Head of caudate nucleus (tissue), 42 donors: ENCODE measurements at regions not wholly inside any gene's neighbourhood (a gene's known extent, or its start where the extent isn't known, plus 50 kb on each side); places are given as distances from the start of the nearest gene placed in this dataset.
A peak's percentile ranks its signal among the peaks of the same experiment; 100 is the strongest.
"Not testable (repeated sequence)": the region's sequence is repeated elsewhere in the genome, so short reads cannot be mapped to it uniquely, and the experiment has no call there.

Experiments
- DNase-seq, 42 donors: peaks; one replicate each; pipeline versions ENCODE4 v3.0.0 to v3.0.0-alpha.2; 2020 to 2021; ENCODE audit warnings: mixed read lengths in 7 of 42
- intact Hi-C: fragments of 100-400 bp; cut with DNase I; formaldehyde crosslinking; loops from one replicate; pipeline ENCODE4 v1.15.0; 2022

DNA sequence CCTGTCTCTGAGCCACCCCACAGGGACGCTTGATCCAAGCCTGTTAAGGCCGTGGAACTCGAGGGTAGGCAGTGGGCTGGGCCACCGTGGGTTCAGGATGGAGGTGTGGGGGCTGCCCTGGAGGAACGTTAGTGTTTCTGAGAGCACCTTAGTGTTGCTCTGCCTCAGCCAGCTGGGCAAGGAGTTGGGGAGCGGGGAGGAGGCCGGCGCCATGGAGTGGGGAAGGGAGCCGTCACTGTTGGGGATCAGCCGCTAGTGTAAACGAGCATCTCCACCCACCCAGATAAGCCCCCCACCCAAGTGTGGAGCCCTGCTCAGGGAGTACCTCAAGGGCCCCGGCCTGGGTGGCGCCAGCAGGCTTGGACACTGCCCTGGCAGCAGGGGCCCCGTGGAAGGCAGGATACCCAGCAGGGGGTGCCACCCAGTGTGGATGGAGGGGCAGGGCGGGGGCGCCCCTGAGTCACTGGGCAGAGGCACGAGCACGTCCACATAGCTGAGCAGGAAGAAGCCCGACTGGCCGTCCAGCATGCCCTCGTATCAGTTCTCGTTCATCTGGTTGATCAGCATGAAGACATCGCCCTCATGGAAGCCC is 98.6 kb downstream of the KPNA2 start:
- intact Hi-C loops, result no loop called here
- DNase-seq, result no peak

DNA sequence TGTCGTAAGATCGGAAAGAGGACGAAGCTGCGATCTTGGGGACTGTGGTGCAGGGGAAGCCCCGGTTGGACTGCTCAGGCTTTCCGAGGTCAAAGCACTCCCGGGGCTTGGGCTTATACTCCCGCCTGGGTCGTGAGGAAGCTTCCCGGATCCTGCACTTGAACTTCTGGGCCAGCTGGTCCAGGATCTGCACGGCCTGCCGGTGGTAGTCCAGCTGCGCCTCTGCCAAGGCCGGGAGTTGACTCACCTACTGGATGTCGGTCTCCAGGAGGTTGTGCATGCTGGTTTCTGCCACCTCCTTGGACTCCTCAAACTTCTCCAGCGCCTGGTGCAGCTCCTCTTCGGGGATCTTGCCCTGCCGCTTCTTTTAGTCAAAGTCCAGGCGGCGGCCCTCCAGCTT is 99.2 kb downstream of the KPNA2 start:
- intact Hi-C loops, result no loop called here
- no peak for DNase-seq

- DNase-seq, result no peak
- intact Hi-C loops, result no loop called here
Observed at GRCh38 chr17:68135141-68135887, 99.8 kb downstream of the KPNA2 start.

DNA sequence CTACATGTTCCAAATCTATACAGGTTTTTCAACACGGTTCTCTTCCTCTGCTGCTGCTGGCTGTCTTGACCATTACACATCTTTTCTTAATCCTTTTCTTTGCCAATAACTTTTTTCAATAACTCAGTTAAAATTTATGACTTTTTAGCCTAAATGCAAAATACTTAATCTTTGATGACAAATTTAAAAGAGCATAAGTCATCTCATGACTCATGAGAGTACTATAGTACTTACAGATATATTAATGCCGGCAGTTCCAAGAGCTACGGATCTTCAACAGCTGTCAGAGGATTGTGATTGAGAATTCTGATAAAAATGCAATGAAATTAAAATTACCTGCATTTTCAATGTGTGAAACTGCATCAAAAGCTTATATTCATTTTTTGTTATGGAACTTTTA is 105.5 kb downstream of the KPNA2 start:
- intact Hi-C loops, result no loop called here
- DNase-seq, result no peak

- intact Hi-C loops, result no loop called here
- DNase-seq, result no peak
Observed at GRCh38 chr17:68142595-68142994, 105.2 kb upstream of the AMZ2 start.

DNA sequence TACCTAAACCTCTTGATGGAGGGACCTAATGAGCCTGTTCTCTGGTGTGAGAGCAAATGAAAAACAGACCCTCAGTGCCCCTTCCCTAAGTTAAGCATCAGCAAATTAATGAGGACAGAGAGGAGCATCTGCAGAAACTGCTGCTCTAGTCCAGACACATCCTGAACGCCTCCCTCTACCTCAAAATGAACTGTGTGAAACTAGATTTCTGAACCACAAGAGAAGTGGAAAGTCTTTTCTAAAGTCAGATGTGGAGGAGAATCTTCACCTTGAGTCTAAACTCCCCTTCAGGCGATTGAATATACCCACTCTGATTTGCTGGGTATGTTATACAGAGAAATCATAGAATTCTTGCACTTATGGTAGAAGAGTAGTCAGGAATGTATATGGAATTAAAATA is 104.4 kb upstream of the AMZ2 start:
- DNase-seq, result no peak
- intact Hi-C loops, result no loop called here

- DNase-seq, result no peak
- intact Hi-C loops, result no loop called here
Observed at GRCh38 chr17:68145088-68145487, 102.8 kb upstream of the AMZ2 start.

DNA sequence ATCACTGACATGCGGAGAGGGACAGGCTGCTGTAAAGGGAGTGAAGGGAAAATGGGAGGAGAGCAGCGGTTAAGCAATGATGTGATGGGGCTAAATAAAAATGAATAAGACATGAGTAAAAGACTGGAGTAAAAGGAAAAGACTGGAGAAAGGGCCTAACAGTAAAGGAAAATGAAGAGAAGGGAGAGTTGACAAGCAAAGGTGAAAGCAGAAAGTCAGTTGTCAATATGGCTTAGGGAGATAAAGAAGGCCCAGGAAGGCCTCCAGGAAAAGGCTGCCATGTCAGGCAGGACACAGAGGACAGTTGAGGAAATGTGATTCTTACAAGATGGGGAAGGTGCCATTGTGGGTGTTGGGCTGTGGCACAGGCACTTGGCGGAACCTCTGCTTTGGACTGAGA is 98.9 kb upstream of the AMZ2 start:
- intact Hi-C loops, result no loop called here
- DNase-seq, result no peak

DNA sequence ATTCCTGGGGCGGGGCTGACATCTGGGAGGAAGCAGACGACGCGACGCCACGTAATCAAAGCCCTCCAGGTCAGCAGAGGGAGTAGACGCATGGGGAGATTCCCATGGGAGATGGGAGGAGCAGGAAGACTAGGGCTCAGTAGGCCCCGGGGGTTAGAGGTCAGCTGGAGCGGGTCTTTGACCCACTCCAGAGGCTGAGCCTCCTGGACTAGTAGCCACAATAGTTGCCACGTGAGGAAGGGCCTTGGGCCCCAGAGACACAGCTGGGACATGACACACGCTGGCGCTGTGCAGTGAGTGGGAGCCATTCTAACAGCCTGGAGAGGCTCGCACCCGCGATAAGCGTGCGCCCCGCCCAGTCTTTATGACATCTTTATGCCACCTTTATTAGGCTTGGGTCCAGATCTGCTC is 95.7 kb upstream of the AMZ2 start:
- no peak for DNase-seq
- intact Hi-C loops, result no loop called here

DNA sequence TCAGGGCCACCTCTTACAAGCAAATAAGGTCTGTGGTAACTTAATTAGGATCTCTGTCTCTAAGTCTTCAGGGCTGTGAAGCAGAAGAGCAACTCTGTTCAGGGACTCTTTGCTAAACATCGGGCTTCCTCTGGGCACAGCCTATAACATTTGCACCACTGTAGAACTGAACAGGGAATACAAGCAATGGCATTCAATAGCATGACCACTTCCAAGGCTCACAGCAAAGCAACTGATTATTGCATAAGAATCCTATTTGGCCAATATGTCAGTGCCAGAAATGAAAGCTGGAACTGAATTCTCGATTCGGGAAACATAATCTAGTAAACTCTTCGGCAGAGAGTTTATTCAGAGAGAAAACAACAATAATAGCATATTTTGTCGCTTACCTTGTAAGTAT is 92.2 kb upstream of the AMZ2 start:
- intact Hi-C loops, result no loop called here
- no peak for DNase-seq

DNA sequence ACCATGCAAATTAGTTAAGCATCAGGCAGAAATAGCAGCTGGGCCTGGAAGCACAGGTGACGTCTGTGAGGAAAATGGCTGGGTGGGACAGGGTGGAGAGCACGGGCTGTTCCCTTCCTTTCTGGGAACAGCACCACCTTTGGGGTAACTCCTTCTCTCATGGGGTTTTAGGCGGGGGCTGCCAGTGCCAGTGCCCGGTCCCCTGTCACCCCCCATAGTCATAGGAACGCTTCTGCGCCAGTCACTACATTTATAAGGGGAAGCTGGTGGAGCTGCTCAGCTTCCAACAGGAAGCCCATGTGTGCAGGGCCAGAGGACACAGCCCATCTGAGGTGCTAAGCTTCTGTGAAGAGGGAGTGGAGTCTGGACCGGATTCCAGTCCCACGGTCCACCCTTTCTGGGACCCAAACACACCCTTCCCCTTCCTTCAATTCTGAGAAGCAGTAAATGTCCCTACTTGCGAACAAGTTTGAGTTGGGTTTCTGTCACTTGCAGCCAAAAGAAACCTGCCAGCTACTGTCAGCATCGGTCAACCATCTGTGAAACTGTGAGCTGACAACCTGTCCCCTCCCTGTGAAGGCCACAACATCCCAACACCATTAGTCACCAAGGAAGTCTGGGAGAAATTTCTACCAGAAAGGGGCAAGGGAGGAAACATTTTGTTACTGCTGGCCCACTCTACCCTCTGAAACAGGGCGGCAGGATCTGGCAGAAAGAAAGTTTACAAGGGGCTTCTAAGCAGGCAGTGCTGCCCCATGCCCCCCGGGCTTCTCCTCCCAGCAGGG is 86.0 kb upstream of the AMZ2 start:
- intact Hi-C loops, result no loop called here

GRCh38 chr17:68168273-68169164 is 79.3 kb upstream of the AMZ2 start:
- intact Hi-C loops, result not testable (repeated sequence)
- peak in 2 of 42 donors; percentile 3 to 16 for DNase-seq

More for the DNA sequence above, 86.0 kb upstream of the AMZ2 start:
- DNase-seq, result no peak

GRCh38 chr17:68169165-68169821 is 78.5 kb upstream of the AMZ2 start:
- intact Hi-C loops, result not testable (repeated sequence)

DNA sequence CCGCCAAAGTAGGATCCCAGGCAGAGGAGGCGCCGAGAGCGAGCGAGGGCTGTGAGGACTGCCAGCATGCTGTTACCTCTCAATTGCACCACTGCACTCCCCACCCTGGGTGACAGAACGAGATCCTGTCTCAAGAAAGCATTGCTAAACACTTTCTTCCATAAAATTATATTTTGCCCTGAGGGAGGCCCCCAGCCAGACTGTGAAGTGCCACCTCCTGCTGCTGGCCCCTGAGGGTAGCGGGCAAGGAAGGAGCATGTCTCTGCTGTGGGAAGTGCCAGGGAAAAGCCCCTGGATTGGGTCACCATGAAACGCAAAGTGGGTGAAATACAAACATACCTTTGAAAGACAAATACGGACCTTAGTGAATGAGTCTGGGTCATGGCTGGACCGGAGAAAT is 78.0 kb upstream of the AMZ2 start:
- peak in 2 of 42 donors; percentile 17 to 31 for DNase-seq
- intact Hi-C loops, result loop anchor here (10.0 kb wide), 1 partner anchor 295 kb away; no protein-coding TSS in a partner anchor

More at GRCh38 chr17:68169165-68169821, 78.5 kb upstream of the AMZ2 start:
- peak in 2 of 42 donors; percentile 16 to 28 for DNase-seq

DNA sequence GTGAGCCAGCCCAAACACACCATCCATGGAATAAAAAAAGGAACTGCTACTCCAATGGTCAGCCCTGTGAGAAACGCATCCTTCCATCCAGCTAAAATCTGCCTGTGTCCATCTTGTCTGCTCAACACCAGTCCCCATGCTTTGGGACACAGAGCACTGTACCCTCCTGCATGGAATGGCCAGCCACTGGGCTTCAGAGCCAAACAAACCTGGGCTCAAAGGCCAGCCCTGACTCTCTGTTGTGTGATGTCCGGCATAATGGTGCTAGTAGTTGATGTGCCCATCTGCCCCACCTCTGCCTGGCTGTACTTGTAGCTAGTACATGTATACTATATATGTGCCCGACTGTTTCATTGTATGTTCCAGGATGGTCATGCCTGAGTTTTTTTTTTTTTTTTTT is 77.6 kb upstream of the AMZ2 start:
- intact Hi-C loops, result loop anchor here (10.0 kb wide), 1 partner anchor 295 kb away; no protein-coding TSS in a partner anchor
- peak in 2 of 42 donors; percentile 7 to 32 for DNase-seq

DNA sequence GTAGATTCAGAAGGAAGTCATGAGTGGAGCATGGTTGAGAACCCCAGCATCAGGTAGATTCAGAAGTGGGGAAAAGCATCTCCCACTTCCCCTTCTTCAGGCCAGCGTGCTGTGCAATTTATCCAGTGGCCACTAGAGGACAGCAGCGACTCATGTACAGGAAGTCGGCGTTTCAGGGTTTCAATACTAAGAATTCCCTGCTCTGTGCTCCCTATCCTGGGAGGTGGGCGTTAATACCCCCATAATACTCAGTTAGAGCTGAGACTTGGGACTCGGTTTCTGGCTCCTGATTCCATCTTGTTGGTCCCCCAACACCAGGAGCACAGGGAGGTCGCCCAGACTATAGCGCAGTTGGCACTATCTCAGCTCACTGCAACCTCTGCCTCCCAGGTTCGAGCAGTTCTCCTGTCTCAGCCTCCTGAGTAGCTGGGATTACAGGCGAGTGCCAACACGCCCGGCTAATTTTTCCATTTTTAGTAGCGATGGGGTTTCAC is 75.3 kb upstream of the AMZ2 start:
- intact Hi-C loops, result loop anchor here (10.0 kb wide), 1 partner anchor 292 kb away; no protein-coding TSS in a partner anchor

GRCh38 chr17:68175416-68175815 is 72.4 kb upstream of the AMZ2 start:
- peak in 3 of 42 donors; percentile 1 to 8 (median 3) for DNase-seq
- intact Hi-C loops, result loop anchor here (10.0 kb wide), 1 partner anchor 289 kb away; no protein-coding TSS in a partner anchor

More for the DNA sequence above, 75.3 kb upstream of the AMZ2 start:
- peak; percentile 21 to 91 (median 76) for DNase-seq

DNA sequence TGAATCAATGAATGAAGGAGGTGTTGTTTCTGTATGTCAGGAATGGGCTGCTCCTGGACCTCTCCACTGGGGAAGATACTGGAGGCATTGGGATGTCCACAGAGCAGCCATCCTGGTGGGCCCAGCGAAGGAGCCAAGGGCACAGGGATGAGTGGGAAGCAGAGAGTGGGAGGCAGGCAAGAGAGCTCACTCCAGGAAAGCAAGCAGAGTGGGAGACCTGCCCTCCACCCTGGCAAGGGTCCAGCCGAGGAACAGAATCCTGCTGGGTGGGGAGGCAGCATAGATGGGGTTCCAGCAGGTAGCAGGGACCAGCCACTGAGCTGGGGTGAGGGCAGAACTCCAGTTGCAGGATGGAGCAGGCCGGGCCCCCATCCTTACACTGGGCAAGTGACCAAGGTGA is 71.9 kb upstream of the AMZ2 start:
- intact Hi-C loops, result loop anchor here (10.0 kb wide), 1 partner anchor 289 kb away; no protein-coding TSS in a partner anchor
- DNase-seq, result peak in 4 of 42 donors; percentile 8 to 23 (median 15)
